Ascending aorta (tissue), 2 donors: ENCODE measurements at regions not wholly inside any gene's neighbourhood (a gene's known extent, or its start where the extent isn't known, plus 50 kb on each side); places are given as distances from the start of the nearest gene placed in this dataset.

ENCODE experiments used
- DNase-seq, 2 donors: peaks; one replicate each; pipeline ENCODE4 v3.0.0-alpha.2; 2019; ENCODE audit warnings: low spot score in 2 of 2
- H3K27ac ChIP-seq, 2 donors: fragments of 200-600 bp; sonication (generic); one replicate each; pipeline ENCODE4 v1.5.1; 2016 to 2017; ENCODE audit warnings: mild to moderate bottlenecking in 1 of 2
- H3K27me3 ChIP-seq: fragments of 200-600 bp; sonication (generic); one replicate; pipeline ENCODE4 v1.5.1; 2017
- H3K36me3 ChIP-seq, 2 donors: fragments of 200-600 bp; sonication (generic); one replicate each; pipeline ENCODE4 v1.5.1; 2016
- H3K4me1 ChIP-seq, 2 donors: fragments of 200-600 bp; sonication (generic); one replicate each; pipeline ENCODE4 v1.5.1; 2016 to 2017; ENCODE audit warnings: mild to moderate bottlenecking in 1 of 2
- H3K4me3 ChIP-seq, 2 donors: fragments of 200-600 bp; sonication (generic); one replicate each; pipeline ENCODE4 v1.5.1; 2016 to 2017; ENCODE audit warnings: mild to moderate bottlenecking in 1 of 2
- H3K9me3 ChIP-seq, 2 donors: fragments of 200-600 bp; sonication (generic); one replicate each; pipeline ENCODE4 v1.5.1; 2016
- CTCF ChIP-seq, 3 experiments: fragments of 200-600 bp in 2 of 3; fragments of 450-650 bp in 1 of 3; sonication (generic) in 2 of 3; IDR thresholded peaks; one replicate each; pipeline ENCODE4 v1.5.1; 2016 to 2019; ENCODE audit warnings: antibody characterized with exemption in 3 of 3, mild to moderate bottlenecking in 1 of 3, moderate library complexity in 1 of 3
- intact Hi-C: fragments of 100-400 bp; cut with DNase I; formaldehyde crosslinking; loops from one replicate; pipeline ENCODE4 v1.15.1; 2023

- Histone ChIP-seq H3K4me3 (no peak overlapping the region), H3K4me1 (peaks cover 0 to 24% of the 10 kb centered on the region in 2 donors), H3K27me3 (no peaks in the 10 kb centered on the region), H3K27ac (peak overlapping the region; percentile 31 to 50), H3K9me3 (no peaks in the 10 kb centered on the region), H3K36me3 (peaks cover 40 to 72% of the 10 kb centered on the region in 2 donors)
- TF ChIP-seq CTCF (IDR thresholded peaks at IDR 0.05) = no peak
- intact Hi-C loops = no loop called here
- DNase-seq = no peak
Measured at GRCh38 chr3:124413989-124414598, 316.2 kb upstream of the UMPS start.

GRCh38 chr3:124415446-124415960 is 314.7 kb upstream of the UMPS start:
- TF ChIP-seq CTCF (IDR thresholded peaks at IDR 0.05) = no peak
- H3K9me3 ChIP-seq = no peaks in the 10 kb centered on the region
- intact Hi-C loops = no loop called here
- H3K4me1 ChIP-seq = peaks cover 0 to 26% of the 10 kb centered on the region in 2 donors
- H3K27ac ChIP-seq = peak overlapping the region in 1 of 2 donors; percentile 61
- peaks cover 44 to 80% of the 10 kb centered on the region in 2 donors for H3K36me3 ChIP-seq
- DNase-seq = no peak
- H3K27me3 ChIP-seq = no peaks in the 10 kb centered on the region
- H3K4me3 ChIP-seq = no peak overlapping the region

- peak overlapping the region; percentile 48 to 61 for H3K27ac ChIP-seq
Measured at GRCh38 chr3:124419303-124419702, 310.9 kb upstream of the UMPS start.

GRCh38 chr3:124420392-124420791 is 309.9 kb upstream of the UMPS start:
- Histone ChIP-seq H3K27ac (peak overlapping the region; percentile 61 to 68), H3K4me1 (peaks cover 0 to 26% of the 10 kb centered on the region in 2 donors), H3K9me3 (no peaks in the 10 kb centered on the region), H3K27me3 (no peaks in the 10 kb centered on the region), H3K4me3 (no peak overlapping the region), H3K36me3 (peaks cover 48 to 90% of the 10 kb centered on the region in 2 donors)
- TF ChIP-seq CTCF (IDR thresholded peaks at IDR 0.05) = no peak
- intact Hi-C loops = no loop called here
- no peak for DNase-seq

More at GRCh38 chr3:124419303-124419702, 310.9 kb upstream of the UMPS start:
- Histone ChIP-seq H3K4me1 (peaks cover 0 to 26% of the 10 kb centered on the region in 2 donors), H3K36me3 (peaks cover 45 to 91% of the 10 kb centered on the region in 2 donors), H3K4me3 (no peak overlapping the region), H3K9me3 (no peaks in the 10 kb centered on the region), H3K27me3 (no peaks in the 10 kb centered on the region)
- no peak for DNase-seq
- TF ChIP-seq CTCF (IDR thresholded peaks at IDR 0.05) = no peak
- intact Hi-C loops = no loop called here

GRCh38 chr3:124422805-124423204 is 307.4 kb upstream of the UMPS start:
- Histone ChIP-seq H3K27ac (peak overlapping the region in 1 of 2 donors; percentile 21), H3K36me3 (peaks cover 41 to 76% of the 10 kb centered on the region in 2 donors), H3K4me1 (peaks cover 0 to 9% of the 10 kb centered on the region in 2 donors), H3K4me3 (no peak overlapping the region), H3K27me3 (no peaks in the 10 kb centered on the region), H3K9me3 (no peaks in the 10 kb centered on the region)
- TF ChIP-seq CTCF (IDR thresholded peaks at IDR 0.05) = no peak
- no peak for DNase-seq
- intact Hi-C loops = no loop called here
